ENCODE measurements at regions not wholly inside any gene's neighbourhood (a gene's known extent, or its start where the extent isn't known, plus 50 kb on each side); places are given as distances from the start of the nearest gene placed in this dataset.

DNA sequence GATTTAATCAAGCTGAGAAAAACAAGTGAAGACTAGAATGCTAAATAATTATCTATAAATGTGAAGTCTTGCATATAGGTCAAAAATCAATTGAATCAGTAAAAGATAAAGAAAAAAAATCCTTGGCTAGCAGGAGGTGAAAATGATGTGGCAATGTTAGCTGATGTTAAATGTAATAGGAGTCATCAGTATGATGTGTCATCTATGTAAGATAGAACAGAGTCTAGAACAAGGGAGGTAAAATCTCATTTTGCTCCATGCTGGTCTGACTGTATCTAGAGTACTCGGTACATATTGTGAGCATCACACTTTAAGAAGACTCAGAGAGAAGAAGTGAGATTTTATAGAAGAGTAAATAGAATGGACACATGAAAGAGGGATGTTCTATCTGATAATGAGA, 721.2 kb downstream of the ETS1 start:
- H3K27ac ChIP-seq (ENCODE audit: low read length) = no peak overlapping the region
- H4K20me1 ChIP-seq (ENCODE audit: insufficient read depth, low read length) = no peaks in the 10 kb centered on the region
- H3K9me3 ChIP-seq (ENCODE audit: insufficient read depth, low read length) = no peaks in the 10 kb centered on the region
- no peaks in the 10 kb centered on the region for H3K79me2 ChIP-seq (ENCODE audit: low read length)
- H3K4me3 ChIP-seq (ENCODE audit: low read length) = no peak overlapping the region
- no peaks in the 10 kb centered on the region for H3K27me3 ChIP-seq (ENCODE audit: low read depth, low read length)
- no peak overlapping the region for H3K4me2 ChIP-seq (ENCODE audit: low read length)
- H3K4me1 ChIP-seq (ENCODE audit: low read length) = no peaks in the 10 kb centered on the region
- H2AFZ ChIP-seq (ENCODE audit: low read depth, low read length) = no peak overlapping the region
- no peak for TF ChIP-seq EZH2phosphoT487 (IDR thresholded peaks at IDR 0.05; ENCODE audit: low read depth)
- TF ChIP-seq, protein P1, sequence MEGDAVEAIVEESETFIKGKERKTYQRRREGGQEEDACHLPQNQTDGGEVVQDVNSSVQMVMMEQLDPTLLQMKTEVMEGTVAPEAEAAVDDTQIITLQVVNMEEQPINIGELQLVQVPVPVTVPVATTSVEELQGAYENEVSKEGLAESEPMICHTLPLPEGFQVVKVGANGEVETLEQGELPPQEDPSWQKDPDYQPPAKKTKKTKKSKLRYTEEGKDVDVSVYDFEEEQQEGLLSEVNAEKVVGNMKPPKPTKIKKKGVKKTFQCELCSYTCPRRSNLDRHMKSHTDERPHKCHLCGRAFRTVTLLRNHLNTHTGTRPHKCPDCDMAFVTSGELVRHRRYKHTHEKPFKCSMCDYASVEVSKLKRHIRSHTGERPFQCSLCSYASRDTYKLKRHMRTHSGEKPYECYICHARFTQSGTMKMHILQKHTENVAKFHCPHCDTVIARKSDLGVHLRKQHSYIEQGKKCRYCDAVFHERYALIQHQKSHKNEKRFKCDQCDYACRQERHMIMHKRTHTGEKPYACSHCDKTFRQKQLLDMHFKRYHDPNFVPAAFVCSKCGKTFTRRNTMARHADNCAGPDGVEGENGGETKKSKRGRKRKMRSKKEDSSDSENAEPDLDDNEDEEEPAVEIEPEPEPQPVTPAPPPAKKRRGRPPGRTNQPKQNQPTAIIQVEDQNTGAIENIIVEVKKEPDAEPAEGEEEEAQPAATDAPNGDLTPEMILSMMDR (IDR thresholded peaks at IDR 0.05; ENCODE audit: low read depth, low read length) = no peak
- H3K36me3 ChIP-seq (replicated peaks; ENCODE audit: low read depth, low read length) = no peaks in the 10 kb centered on the region
- no peak overlapping the region for H3K9ac ChIP-seq (ENCODE audit: low read length)

DNA sequence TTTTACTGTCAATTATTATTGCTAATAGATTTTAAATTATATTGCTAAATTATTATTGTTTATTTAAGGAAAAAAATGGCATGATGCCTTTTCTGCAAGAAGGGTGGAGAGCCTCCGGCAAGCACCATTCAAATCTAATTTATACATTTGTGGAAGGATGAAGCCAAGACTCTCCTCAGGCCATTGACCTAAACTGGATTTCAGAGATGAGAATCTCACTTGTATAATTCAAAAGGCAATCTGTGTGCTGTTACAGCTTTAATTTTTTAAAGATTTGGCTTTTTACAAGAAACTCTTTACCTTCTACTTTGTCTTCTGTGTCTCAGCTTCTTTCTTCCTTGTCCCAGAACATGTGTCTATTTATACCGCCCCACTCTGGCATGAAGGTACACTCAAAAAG, 722.5 kb downstream of the ETS1 start:
- Histone ChIP-seq H3K27me3 (ENCODE audit: low read depth, low read length) (peaks cover 5% of the 10 kb centered on the region; the same call in 1 of the 2 replicates), H3K79me2 (ENCODE audit: low read length) (no peaks in the 10 kb centered on the region), H2AFZ (ENCODE audit: low read depth, low read length) (no peak overlapping the region), H4K20me1 (ENCODE audit: insufficient read depth, low read length) (no peaks in the 10 kb centered on the region), H3K4me1 (ENCODE audit: low read length) (no peaks in the 10 kb centered on the region), H3K4me2 (ENCODE audit: low read length) (no peak overlapping the region), H3K9me3 (ENCODE audit: insufficient read depth, low read length) (no peaks in the 10 kb centered on the region), H3K27ac (ENCODE audit: low read length) (no peak overlapping the region), H3K4me3 (ENCODE audit: low read length) (no peak overlapping the region), H3K9ac (ENCODE audit: low read length) (no peak overlapping the region), H3K36me3 (replicated peaks; ENCODE audit: low read depth, low read length) (no peaks in the 10 kb centered on the region)
- TF ChIP-seq, protein P1 (IDR thresholded peaks at IDR 0.05; ENCODE audit: low read depth, low read length) = no peak

DNA sequence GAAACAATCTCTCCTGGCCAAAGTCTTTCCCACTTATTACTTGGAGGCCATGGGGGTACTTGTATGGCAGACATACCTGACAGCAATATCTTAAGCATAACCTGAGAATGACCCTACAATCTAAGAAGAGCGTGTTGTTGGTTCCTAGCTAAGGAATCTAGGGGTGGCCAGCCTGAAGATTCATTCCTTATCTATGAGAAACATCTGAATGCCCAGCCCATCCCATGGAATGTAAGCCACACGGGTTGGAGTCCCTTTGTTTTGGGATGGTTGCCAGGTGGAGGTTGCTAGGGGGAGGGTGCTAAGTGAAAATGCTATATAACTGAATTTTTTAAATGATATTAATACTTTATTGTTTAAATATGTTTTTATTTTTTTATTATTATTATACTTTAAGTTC, 725.0 kb downstream of the ETS1 start:
- Histone ChIP-seq H3K27me3 (ENCODE audit: low read depth, low read length) (peaks cover 7% of the 10 kb centered on the region; the same call in 1 of the 2 replicates), H3K27ac (ENCODE audit: low read length) (no peak overlapping the region), H3K9me3 (ENCODE audit: insufficient read depth, low read length) (no peaks in the 10 kb centered on the region), H4K20me1 (ENCODE audit: insufficient read depth, low read length) (no peaks in the 10 kb centered on the region), H3K4me3 (ENCODE audit: low read length) (no peak overlapping the region), H3K4me2 (ENCODE audit: low read length) (no peak overlapping the region), H3K79me2 (ENCODE audit: low read length) (no peaks in the 10 kb centered on the region), H3K4me1 (ENCODE audit: low read length) (no peaks in the 10 kb centered on the region), H3K36me3 (replicated peaks; ENCODE audit: low read depth, low read length) (no peaks in the 10 kb centered on the region), H3K9ac (ENCODE audit: low read length) (no peak overlapping the region), H2AFZ (ENCODE audit: low read depth, low read length) (no peak overlapping the region)
- TF ChIP-seq, protein P1 (IDR thresholded peaks at IDR 0.05; ENCODE audit: low read depth, low read length) = no peak
- no peak for TF ChIP-seq EZH2phosphoT487 (IDR thresholded peaks at IDR 0.05; ENCODE audit: low read depth)

DNA sequence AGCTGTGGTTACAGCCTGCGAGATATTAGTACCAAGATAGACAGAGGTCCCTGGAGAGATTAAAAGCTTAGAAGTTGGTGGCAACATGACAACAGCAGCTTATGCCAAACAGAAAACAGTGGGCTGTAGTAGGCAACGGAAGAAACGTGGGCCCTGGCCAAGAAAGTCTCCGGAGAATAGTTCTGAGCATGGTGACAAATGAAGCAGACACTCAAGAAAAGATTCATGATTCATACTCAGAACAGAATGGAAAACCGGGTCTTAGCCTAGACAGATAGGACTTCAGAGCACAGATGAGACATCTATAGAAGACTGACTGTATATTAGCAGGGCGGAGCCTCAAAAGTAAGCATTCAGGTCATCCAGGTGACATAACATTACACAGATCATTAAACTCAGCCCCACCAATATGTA, 727.4 kb downstream of the ETS1 start:
- Histone ChIP-seq H3K4me1 (ENCODE audit: low read length) (no peaks in the 10 kb centered on the region), H2AFZ (ENCODE audit: low read depth, low read length) (no peak overlapping the region), H3K4me3 (ENCODE audit: low read length) (no peak overlapping the region), H3K27me3 (ENCODE audit: low read depth, low read length) (peaks cover 7% of the 10 kb centered on the region; the same call in 1 of the 2 replicates), H3K4me2 (ENCODE audit: low read length) (no peak overlapping the region), H3K79me2 (ENCODE audit: low read length) (no peaks in the 10 kb centered on the region), H3K9me3 (ENCODE audit: insufficient read depth, low read length) (no peaks in the 10 kb centered on the region), H3K9ac (ENCODE audit: low read length) (no peak overlapping the region), H3K27ac (ENCODE audit: low read length) (no peak overlapping the region), H4K20me1 (ENCODE audit: insufficient read depth, low read length) (no peaks in the 10 kb centered on the region), H3K36me3 (replicated peaks; ENCODE audit: low read depth, low read length) (no peaks in the 10 kb centered on the region)
- TF ChIP-seq, protein P1 (IDR thresholded peaks at IDR 0.05; ENCODE audit: low read depth, low read length) = no peak
- no peak for TF ChIP-seq EZH2phosphoT487 (IDR thresholded peaks at IDR 0.05; ENCODE audit: low read depth)

Measured in OCI-LY3 (cell line).